ENCODE measurements at regions not wholly inside any gene's neighbourhood (a gene's known extent, or its start where the extent isn't known, plus 50 kb on each side); places are given as distances from the start of the nearest gene placed in this dataset.

DNA sequence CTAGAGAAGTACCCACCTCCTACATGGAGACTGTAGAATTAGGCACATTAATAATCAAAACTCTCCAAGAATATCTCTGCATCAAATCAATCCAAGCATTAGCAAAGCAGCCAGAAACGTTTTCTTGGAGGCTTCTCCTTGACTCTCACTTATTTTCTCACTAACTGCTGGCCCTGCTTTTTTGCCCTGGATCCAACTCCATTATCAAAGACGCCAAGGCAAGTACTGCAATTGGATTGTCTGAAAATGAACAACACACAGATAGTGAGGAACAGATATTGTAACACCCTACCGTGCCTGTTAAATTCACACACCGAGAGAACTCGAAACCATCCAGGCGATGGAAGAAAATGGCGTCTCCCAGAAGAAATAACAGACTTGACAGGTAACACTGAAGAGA lies 256.2 kb upstream of the MDFIC2 start:
- H3K4me3 Mint-ChIP-seq (ENCODE audit: unreplicated experiment), result no peak overlapping the region
- H3K27ac Mint-ChIP-seq (ENCODE audit: unreplicated experiment), result no peak overlapping the region
- peaks cover 2% of the 10 kb centered on the region for H3K4me1 Mint-ChIP-seq (ENCODE audit: unreplicated experiment)
- TF ChIP-seq, protein P1, sequence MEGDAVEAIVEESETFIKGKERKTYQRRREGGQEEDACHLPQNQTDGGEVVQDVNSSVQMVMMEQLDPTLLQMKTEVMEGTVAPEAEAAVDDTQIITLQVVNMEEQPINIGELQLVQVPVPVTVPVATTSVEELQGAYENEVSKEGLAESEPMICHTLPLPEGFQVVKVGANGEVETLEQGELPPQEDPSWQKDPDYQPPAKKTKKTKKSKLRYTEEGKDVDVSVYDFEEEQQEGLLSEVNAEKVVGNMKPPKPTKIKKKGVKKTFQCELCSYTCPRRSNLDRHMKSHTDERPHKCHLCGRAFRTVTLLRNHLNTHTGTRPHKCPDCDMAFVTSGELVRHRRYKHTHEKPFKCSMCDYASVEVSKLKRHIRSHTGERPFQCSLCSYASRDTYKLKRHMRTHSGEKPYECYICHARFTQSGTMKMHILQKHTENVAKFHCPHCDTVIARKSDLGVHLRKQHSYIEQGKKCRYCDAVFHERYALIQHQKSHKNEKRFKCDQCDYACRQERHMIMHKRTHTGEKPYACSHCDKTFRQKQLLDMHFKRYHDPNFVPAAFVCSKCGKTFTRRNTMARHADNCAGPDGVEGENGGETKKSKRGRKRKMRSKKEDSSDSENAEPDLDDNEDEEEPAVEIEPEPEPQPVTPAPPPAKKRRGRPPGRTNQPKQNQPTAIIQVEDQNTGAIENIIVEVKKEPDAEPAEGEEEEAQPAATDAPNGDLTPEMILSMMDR (IDR thresholded peaks at IDR 0.05; ENCODE audit: unreplicated experiment), result no peak
- H3K27me3 Mint-ChIP-seq (ENCODE audit: unreplicated experiment), result peaks cover 2% of the 10 kb centered on the region
- H3K9me3 Mint-ChIP-seq (ENCODE audit: unreplicated experiment), result no peaks in the 10 kb centered on the region
- DNase-seq (ENCODE audit: low spot score), result no peak
- no peaks in the 10 kb centered on the region for H3K36me3 Mint-ChIP-seq (ENCODE audit: low read depth, unreplicated experiment)

- no peak overlapping the region for H3K27ac Mint-ChIP-seq (ENCODE audit: unreplicated experiment)
- TF ChIP-seq, protein P1 (IDR thresholded peaks at IDR 0.05; ENCODE audit: unreplicated experiment), result no peak
- H3K36me3 Mint-ChIP-seq (ENCODE audit: low read depth, unreplicated experiment), result no peaks in the 10 kb centered on the region
- DNase-seq (ENCODE audit: low spot score), result no peak
- no peak overlapping the region for H3K4me3 Mint-ChIP-seq (ENCODE audit: unreplicated experiment)
- H3K27me3 Mint-ChIP-seq (ENCODE audit: unreplicated experiment), result peaks cover 4% of the 10 kb centered on the region
- peaks cover 2% of the 10 kb centered on the region for H3K4me1 Mint-ChIP-seq (ENCODE audit: unreplicated experiment)
- H3K9me3 Mint-ChIP-seq (ENCODE audit: unreplicated experiment), result no peaks in the 10 kb centered on the region
These were observed 253.4 kb upstream of the MDFIC2 start for GRCh38 chr3:70565861-70566260.

GRCh38 chr3:70564552-70564951 lies 252.1 kb upstream of the MDFIC2 start:
- TF ChIP-seq, protein P1 (IDR thresholded peaks at IDR 0.05; ENCODE audit: unreplicated experiment), result no peak
- no peaks in the 10 kb centered on the region for H3K36me3 Mint-ChIP-seq (ENCODE audit: low read depth, unreplicated experiment)
- H3K27ac Mint-ChIP-seq (ENCODE audit: unreplicated experiment), result no peak overlapping the region
- no peak overlapping the region for H3K4me3 Mint-ChIP-seq (ENCODE audit: unreplicated experiment)
- DNase-seq (ENCODE audit: low spot score), result no peak
- H3K27me3 Mint-ChIP-seq (ENCODE audit: unreplicated experiment), result peaks cover 4% of the 10 kb centered on the region
- H3K4me1 Mint-ChIP-seq (ENCODE audit: unreplicated experiment), result peaks cover 2% of the 10 kb centered on the region
- H3K9me3 Mint-ChIP-seq (ENCODE audit: unreplicated experiment), result no peaks in the 10 kb centered on the region

GRCh38 chr3:70561796-70562195 lies 249.4 kb upstream of the MDFIC2 start:
- H3K4me3 Mint-ChIP-seq (ENCODE audit: unreplicated experiment), result no peak overlapping the region
- no peaks in the 10 kb centered on the region for H3K9me3 Mint-ChIP-seq (ENCODE audit: unreplicated experiment)

GRCh38 chr3:70558956-70559355 lies 246.5 kb upstream of the MDFIC2 start:
- H3K27ac Mint-ChIP-seq (ENCODE audit: unreplicated experiment), result no peak overlapping the region
- TF ChIP-seq, protein P1 (IDR thresholded peaks at IDR 0.05; ENCODE audit: unreplicated experiment), result no peak
- H3K4me3 Mint-ChIP-seq (ENCODE audit: unreplicated experiment), result no peak overlapping the region
- H3K36me3 Mint-ChIP-seq (ENCODE audit: low read depth, unreplicated experiment), result no peaks in the 10 kb centered on the region
- no peaks in the 10 kb centered on the region for H3K4me1 Mint-ChIP-seq (ENCODE audit: unreplicated experiment)
- H3K9me3 Mint-ChIP-seq (ENCODE audit: unreplicated experiment), result no peaks in the 10 kb centered on the region
- peaks cover 2% of the 10 kb centered on the region for H3K27me3 Mint-ChIP-seq (ENCODE audit: unreplicated experiment)
- DNase-seq (ENCODE audit: low spot score), result no peak

More at GRCh38 chr3:70561796-70562195, 249.4 kb upstream of the MDFIC2 start:
- Mint-ChIP-seq H3K27ac (ENCODE audit: unreplicated experiment) (no peak overlapping the region), H3K36me3 (ENCODE audit: low read depth, unreplicated experiment) (no peaks in the 10 kb centered on the region), H3K27me3 (ENCODE audit: unreplicated experiment) (peaks cover 2% of the 10 kb centered on the region), H3K4me1 (ENCODE audit: unreplicated experiment) (no peaks in the 10 kb centered on the region)
- TF ChIP-seq, protein P1 (IDR thresholded peaks at IDR 0.05; ENCODE audit: unreplicated experiment), result no peak
- DNase-seq (ENCODE audit: low spot score), result no peak

Data from endothelial cell (in vitro differentiated cells).